Aorta (tissue), 5 donors: ENCODE measurements at regions not wholly inside any gene's neighbourhood (a gene's known extent, or its start where the extent isn't known, plus 50 kb on each side); places are given as distances from the start of the nearest gene placed in this dataset.

ENCODE experiments used
- ATAC-seq: fragments of 200-7000 bp; cut with Tn5 transposase; one replicate; pipeline ENCODE4 v1.9.1; 2022; ENCODE audit warnings: moderate library complexity; ENCODE audit not compliant: low FRiP score
- DNase-seq, 2 donors: peaks; one replicate each; pipeline ENCODE4 v3.0.0-alpha.2; 2020
- H3K27ac ChIP-seq, 2 donors: one replicate each; pipeline ENCODE4 v1.5.1; 2013; ENCODE audit warnings: low read length in 2 of 2, mild to moderate bottlenecking in 2 of 2, moderate library complexity in 2 of 2, control low read depth in 1 of 2, inconsistent platforms in 1 of 2, low read depth in 1 of 2
- H3K27me3 ChIP-seq, 2 donors: one replicate each; pipeline ENCODE4 v1.6.1; 2013; ENCODE audit warnings: control low read depth in 1 of 2, low read length in 1 of 2, mild to moderate bottlenecking in 1 of 2, moderate library complexity in 1 of 2; ENCODE audit not compliant: insufficient read depth in 2 of 2, control insufficient read depth in 1 of 2
- H3K36me3 ChIP-seq, 2 donors: one replicate each; pipeline ENCODE4 v1.6.1; 2013; ENCODE audit warnings: control low read depth in 1 of 2, low read length in 1 of 2, mild to moderate bottlenecking in 1 of 2; ENCODE audit not compliant: insufficient read depth in 2 of 2, control insufficient read depth in 1 of 2
- H3K4me1 ChIP-seq, 2 donors: one replicate each; pipeline ENCODE4 v1.6.1; 2013; ENCODE audit warnings: low read length in 2 of 2, control low read depth in 1 of 2, mild to moderate bottlenecking in 1 of 2, moderate library complexity in 1 of 2; ENCODE audit not compliant: insufficient read depth in 2 of 2, control insufficient read depth in 1 of 2
- H3K4me3 ChIP-seq, 2 donors: one replicate each; pipeline ENCODE4 v1.5.1; 2013; ENCODE audit warnings: low read length in 2 of 2, control low read depth in 1 of 2, mild to moderate bottlenecking in 1 of 2
- H3K9me3 ChIP-seq: one replicate; pipeline ENCODE4 v1.6.1; 2013; ENCODE audit warnings: mild to moderate bottlenecking, low read length; ENCODE audit not compliant: control insufficient read depth
- WGBS, 2 donors: extraction: QIAGEN DNeasy Blood & Tissue Kit; methylation state at CpG; one replicate each; pipeline ENCODE4 v1.1.7; 2013; 5-methylcytosine and 5-hydroxymethylcytosine counted together
- intact Hi-C, 2 donors: fragments of 100-400 bp; cut with DNase I; formaldehyde crosslinking; loops; one replicate each; pipeline versions ENCODE4 v1.14.2 to v1.15.0; 2022
- donor health status: healthy with polysubstance abuse.
- donor health status: Bipolar disorder and iron deficiency.
- donor health status: DM: no; HTN: no; CAD: no.
- donor health status: DM: no; HTN: no; CAD: no.
- donor health status: DM: yes; HTN: yes; CAD: no.

DNA sequence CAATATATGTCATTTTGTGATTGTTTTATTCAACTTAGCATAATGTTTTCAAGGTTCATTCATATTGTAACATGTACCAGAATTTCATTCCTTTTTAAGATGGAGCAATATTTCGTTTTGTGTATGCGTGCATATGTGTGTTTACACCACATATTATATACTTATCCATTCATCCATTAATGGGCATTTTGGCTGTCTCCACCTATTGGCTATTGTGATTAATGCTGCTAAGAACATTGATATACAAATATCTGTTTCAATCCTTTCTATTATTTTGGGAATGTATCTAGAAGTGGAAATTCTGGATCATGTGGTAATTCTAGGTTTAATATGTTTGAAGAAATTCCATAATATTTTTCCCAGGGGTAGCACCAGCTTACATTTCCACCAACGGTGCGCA lies 403.9 kb upstream of the LMCD1 start:
- WGBS, 2 donors = 96% methylated on average over 4 of the region's 4 CpGs
- intact Hi-C loops = no loop called here

DNA sequence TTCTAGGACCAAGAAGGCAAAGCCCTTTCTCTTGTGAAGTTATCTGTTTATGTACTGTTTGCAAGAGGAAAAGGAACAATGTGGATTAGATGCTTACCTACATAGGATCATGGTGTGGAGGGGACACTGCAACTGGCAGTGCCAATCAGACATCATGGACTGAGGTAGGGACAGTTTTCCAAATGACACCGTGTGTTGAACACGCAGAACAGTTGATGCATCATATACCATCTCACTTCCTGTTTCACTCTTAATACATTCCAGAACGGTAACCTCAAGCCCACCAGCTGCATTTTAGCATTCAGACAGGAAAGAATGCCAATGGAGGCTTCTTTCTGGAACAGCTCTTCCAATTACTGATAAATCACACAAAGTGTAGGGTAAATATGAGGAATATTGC lies 397.7 kb upstream of the LMCD1 start:
- 72 to 77% methylated on average over 3 of the region's 3 CpGs for WGBS, 2 donors
- DNase-seq (no peak), ATAC-seq (no peak)
- Histone ChIP-seq H3K36me3 (no peaks in the 10 kb centered on the region), H3K27me3 (no peaks in the 10 kb centered on the region), H3K27ac (no peak overlapping the region), H3K4me3 (no peak overlapping the region), H3K9me3 (no peaks in the 10 kb centered on the region), H3K4me1 (no peaks in the 10 kb centered on the region)
- intact Hi-C loops = no loop called here

More for the DNA sequence above, 403.9 kb upstream of the LMCD1 start:
- ATAC-seq (no peak), DNase-seq (no peak)
- H3K27me3 ChIP-seq = no peaks in the 10 kb centered on the region
- peaks cover 0 to 1% of the 10 kb centered on the region in 2 donors for H3K4me1 ChIP-seq
- H3K27ac ChIP-seq = no peak overlapping the region
- H3K9me3 ChIP-seq = no peaks in the 10 kb centered on the region
- H3K4me3 ChIP-seq = no peak overlapping the region
- no peaks in the 10 kb centered on the region for H3K36me3 ChIP-seq

DNA sequence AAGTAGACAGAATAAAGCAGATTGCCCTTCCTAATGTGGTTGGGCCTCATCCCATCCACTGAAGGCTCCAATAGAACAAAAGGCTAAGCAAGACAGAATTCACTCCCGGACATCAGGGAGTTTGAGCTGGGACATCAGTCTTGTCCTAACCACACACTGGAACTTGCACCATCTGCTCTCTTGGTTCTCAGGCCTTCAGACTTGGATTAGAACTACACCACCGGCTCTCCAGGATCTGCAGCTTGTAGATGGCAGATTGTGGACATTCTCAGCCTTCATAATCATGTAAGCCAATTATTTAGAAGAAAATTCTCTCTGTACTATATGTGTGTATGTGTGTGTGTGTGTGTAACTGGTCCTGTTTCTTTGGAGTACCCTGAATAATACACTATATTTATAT lies 394.7 kb upstream of the LMCD1 start:
- ATAC-seq (no peak), DNase-seq (no peak)
- intact Hi-C loops = no loop called here
- no peaks in the 10 kb centered on the region for H3K27me3 ChIP-seq
- WGBS, 2 donors = 97 to 98% methylated on average over 2 of the region's 2 CpGs
- H3K27ac ChIP-seq = no peak overlapping the region
- H3K36me3 ChIP-seq = no peaks in the 10 kb centered on the region
- no peaks in the 10 kb centered on the region for H3K9me3 ChIP-seq
- H3K4me1 ChIP-seq = peaks cover 0 to 2% of the 10 kb centered on the region in 2 donors
- no peak overlapping the region for H3K4me3 ChIP-seq

DNA sequence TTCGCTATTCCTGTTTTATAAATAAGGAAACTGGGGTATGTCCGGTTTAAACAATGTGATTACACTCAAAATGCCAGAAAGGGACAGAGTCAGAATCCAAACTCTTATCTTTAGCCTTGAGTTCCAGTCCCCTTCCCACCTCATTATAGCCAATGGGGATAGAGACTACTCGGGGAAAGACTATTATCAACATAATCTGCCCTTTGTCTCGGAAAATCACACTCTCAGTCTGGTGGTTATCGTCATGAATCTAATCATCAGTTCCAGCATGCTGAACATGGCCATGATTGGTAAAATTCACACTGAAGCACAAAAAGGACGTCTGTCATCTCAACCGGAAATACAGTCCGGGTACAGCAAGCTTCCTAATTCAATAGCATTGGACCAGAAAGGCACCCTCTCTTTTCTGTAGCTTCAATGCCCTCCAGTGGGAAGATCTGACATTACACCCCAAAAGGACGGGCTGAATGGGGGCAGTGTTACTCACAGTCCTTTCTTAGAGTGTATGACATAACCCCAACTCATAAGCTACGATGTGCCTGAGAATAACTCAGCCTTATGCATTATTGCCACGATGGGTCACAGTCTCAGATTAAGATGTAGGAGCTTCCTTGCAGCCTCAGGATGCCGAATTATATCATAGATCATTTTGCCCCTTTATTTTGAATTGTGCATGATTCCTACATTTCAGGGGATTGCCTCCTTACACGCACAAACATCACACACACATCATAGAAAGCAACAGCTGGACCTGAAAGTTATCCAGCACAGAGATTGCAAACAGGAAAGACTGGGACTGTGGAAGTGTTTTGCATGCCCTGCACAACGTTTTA lies 390.4 kb upstream of the LMCD1 start:
- intact Hi-C loops = loop anchor here in 1 of 2 donors (5.0 kb wide), 1 partner anchor 1319 kb away; no protein-coding TSS in a partner anchor
- H3K4me3 ChIP-seq = peak overlapping the region in 1 of 2 donors; percentile 59
- no peaks in the 10 kb centered on the region for H3K27me3 ChIP-seq
- DNase-seq (peak in 1 of 2 donors; percentile 53), ATAC-seq (peak; percentile 87)
- H3K27ac ChIP-seq = no peak overlapping the region
- H3K4me1 ChIP-seq = peaks cover 0 to 2% of the 10 kb centered on the region in 2 donors
- H3K9me3 ChIP-seq = no peaks in the 10 kb centered on the region
- H3K36me3 ChIP-seq = no peaks in the 10 kb centered on the region
- 8 to 9% methylated on average over 14 of the region's 14 CpGs for WGBS, 2 donors

DNA sequence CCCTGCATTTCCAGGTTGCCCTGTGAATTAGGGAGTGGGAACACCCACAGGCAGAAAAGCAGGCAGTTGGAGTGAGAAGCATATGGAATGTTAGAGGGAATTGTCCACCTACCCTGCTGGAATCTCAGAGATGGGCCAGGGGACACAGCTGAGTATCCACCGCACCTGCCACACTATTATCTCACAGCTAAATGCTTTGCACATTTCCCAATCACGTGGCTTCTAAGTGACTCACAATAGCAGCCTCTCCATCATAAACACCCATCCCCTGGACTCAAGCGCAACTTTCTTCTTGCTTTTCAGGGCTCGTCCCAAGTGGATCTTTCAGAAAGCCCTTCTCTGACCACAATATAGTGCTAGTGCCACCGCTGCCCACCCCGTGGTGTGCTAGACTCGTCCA lies 389.0 kb upstream of the LMCD1 start:
- H3K27me3 ChIP-seq = no peaks in the 10 kb centered on the region
- H3K36me3 ChIP-seq = no peaks in the 10 kb centered on the region
- H3K4me1 ChIP-seq = peaks cover 0 to 2% of the 10 kb centered on the region in 2 donors
- DNase-seq = no peak
- no peak overlapping the region for H3K4me3 ChIP-seq
- H3K27ac ChIP-seq = no peak overlapping the region
- no peaks in the 10 kb centered on the region for H3K9me3 ChIP-seq
- intact Hi-C loops = loop anchor here in 1 of 2 donors (5.0 kb wide), 1 partner anchor 1320 kb away; no protein-coding TSS in a partner anchor
- no peak for ATAC-seq
- WGBS, 2 donors = 64 to 65% methylated on average over 7 of the region's 7 CpGs

DNA sequence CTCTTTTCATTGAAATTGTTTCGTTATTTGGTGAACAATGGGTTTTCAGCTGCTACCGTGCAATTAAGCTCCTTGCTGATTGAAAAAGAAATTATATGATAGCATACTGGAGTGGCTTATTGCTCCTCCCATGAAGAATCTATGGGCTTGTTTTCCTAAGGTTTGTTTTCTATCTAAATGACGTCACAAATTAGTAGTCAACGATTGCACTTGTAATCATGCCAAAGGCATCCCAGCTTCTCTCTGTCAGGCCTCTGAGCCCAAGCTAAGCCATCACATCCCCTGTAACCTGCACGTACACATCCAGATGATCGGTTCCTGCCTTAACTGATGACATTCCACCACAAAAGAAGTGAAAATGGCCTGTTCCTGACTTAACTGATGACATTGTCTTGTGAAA lies 388.0 kb upstream of the LMCD1 start:
- 85 to 87% methylated on average over 6 of the region's 6 CpGs for WGBS, 2 donors
- Histone ChIP-seq H3K27me3 (no peaks in the 10 kb centered on the region), H3K36me3 (no peaks in the 10 kb centered on the region), H3K9me3 (no peaks in the 10 kb centered on the region), H3K27ac (no peak overlapping the region), H3K4me3 (no peak overlapping the region), H3K4me1 (peaks cover 0 to 2% of the 10 kb centered on the region in 2 donors)
- ATAC-seq (no peak), DNase-seq (no peak)
- intact Hi-C loops = loop anchor here in 1 of 2 donors (5.0 kb wide), 1 partner anchor 1321 kb away; no protein-coding TSS in a partner anchor

DNA sequence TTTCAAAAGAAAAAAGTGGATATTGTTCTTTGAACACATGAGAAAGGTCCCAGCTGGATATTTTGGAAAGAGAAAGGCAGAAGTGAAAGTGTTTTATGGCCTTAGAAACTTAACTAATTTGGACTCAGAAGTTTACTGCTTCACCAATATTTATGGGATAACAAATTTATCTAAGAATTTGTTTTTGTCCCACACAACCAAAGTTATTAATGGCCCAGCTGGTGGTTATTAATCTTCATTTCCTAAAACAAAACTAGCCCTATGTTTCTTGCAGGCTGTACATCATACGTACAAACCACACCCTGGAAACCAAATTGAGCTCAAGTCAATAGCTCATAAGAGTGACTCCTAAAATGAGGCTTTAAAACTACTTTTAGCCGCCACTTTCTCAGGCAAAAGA lies 372.9 kb upstream of the LMCD1 start:
- no peaks in the 10 kb centered on the region for H3K27me3 ChIP-seq
- H3K4me3 ChIP-seq = no peak overlapping the region
- no peaks in the 10 kb centered on the region for H3K4me1 ChIP-seq
- WGBS, 2 donors = 45 to 47% methylated on average over 2 of the region's 2 CpGs
- DNase-seq (no peak), ATAC-seq (no peak)
- H3K27ac ChIP-seq = no peak overlapping the region
- H3K9me3 ChIP-seq = peaks cover 2% of the 10 kb centered on the region
- intact Hi-C loops = no loop called here
- no peaks in the 10 kb centered on the region for H3K36me3 ChIP-seq

DNA sequence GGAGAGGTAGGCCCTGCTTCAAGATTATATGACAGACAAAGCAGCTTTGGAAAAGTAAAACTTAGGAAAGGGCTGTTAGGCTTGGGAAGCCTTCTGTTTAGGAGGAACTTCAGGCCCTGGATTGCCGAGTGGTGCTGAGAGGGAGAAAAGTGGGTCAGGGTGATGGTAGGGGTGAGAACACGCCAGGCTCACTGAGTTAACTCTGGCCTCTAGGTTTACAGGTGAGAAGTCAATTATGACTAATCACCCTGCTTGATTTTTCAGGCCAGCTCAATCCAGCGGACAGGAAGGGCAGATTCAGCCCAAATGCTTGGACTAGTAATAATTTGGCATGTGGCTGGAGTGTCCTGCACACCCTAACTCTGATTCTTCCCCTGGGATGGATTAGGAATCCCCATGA lies 365.1 kb upstream of the LMCD1 start:
- Histone ChIP-seq H3K27ac (no peak overlapping the region), H3K4me3 (no peak overlapping the region), H3K4me1 (no peaks in the 10 kb centered on the region), H3K27me3 (no peaks in the 10 kb centered on the region), H3K36me3 (no peaks in the 10 kb centered on the region), H3K9me3 (no peaks in the 10 kb centered on the region)
- no peak for DNase-seq
- no peak for ATAC-seq
- 72 to 80% methylated on average over 3 of the region's 3 CpGs for WGBS, 2 donors
- intact Hi-C loops = loop anchor here in 1 of 2 donors (10.0 kb wide), 1 partner anchor 168 kb away; no protein-coding TSS in a partner anchor

DNA sequence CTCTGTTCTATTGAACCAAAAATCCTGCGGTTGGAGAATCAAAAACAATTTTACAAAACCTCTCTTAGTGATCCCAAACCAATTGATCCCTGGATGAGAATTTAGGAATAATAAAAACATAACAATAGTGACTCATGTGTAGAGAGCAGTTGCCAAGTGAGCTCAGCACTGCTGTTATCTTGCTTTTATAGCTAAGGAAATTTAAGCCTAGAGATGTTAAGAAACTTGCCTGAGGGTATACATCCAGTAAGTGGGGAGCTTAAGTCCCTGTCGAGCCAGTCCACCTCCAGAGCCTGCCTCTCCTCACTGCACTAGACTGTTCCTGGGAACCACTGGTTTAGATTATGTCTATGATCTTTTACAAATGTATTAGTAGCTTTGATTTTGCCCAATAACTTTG lies 358.4 kb upstream of the LMCD1 start:
- H3K36me3 ChIP-seq = no peaks in the 10 kb centered on the region
- WGBS, 2 donors = 42% methylated on average over 2 of the region's 2 CpGs
- ATAC-seq = peak; percentile 57
- no peak overlapping the region for H3K27ac ChIP-seq
- intact Hi-C loops = no loop called here
- H3K27me3 ChIP-seq = no peaks in the 10 kb centered on the region
- no peaks in the 10 kb centered on the region for H3K4me1 ChIP-seq
- H3K9me3 ChIP-seq = no peaks in the 10 kb centered on the region
- no peak overlapping the region for H3K4me3 ChIP-seq
- no peak for DNase-seq
